ENCODE measurements at regions not wholly inside any gene's neighbourhood (a gene's known extent, or its start where the extent isn't known, plus 50 kb on each side); places are given as distances from the start of the nearest gene placed in this dataset.

- TF ChIP-seq CTCF (IDR thresholded peaks at IDR 0.05; ENCODE audit: low read depth, low read length) (no peak), MAX (IDR thresholded peaks at IDR 0.05; ENCODE audit: low read depth, low read length) (no peak), POLR2A (IDR thresholded peaks at IDR 0.05; ENCODE audit: extremely low read depth, insufficient read length) (no peak), MYC (IDR thresholded peaks at IDR 0.05; ENCODE audit: low read depth, low read length) (no peak)
- no peak overlapping the region for H3K4me3 ChIP-seq (ENCODE audit: low read depth, low read length)
- peak; percentile 21 for DNase-seq (ENCODE audit: low read depth)
These were observed 304.0 kb upstream of the KLF4 start for GRCh38 chr9:107793541-107793940.

GRCh38 chr9:107792596-107792995 is 303.0 kb upstream of the KLF4 start:
- TF ChIP-seq MAX (IDR thresholded peaks at IDR 0.05; ENCODE audit: low read depth, low read length), result no peak
- no peak for TF ChIP-seq POLR2A (IDR thresholded peaks at IDR 0.05; ENCODE audit: extremely low read depth, insufficient read length)
- no peak for TF ChIP-seq MYC (IDR thresholded peaks at IDR 0.05; ENCODE audit: low read depth, low read length)
- TF ChIP-seq CTCF (IDR thresholded peaks at IDR 0.05; ENCODE audit: low read depth, low read length), result no peak
- H3K4me3 ChIP-seq (ENCODE audit: low read depth, low read length), result no peak overlapping the region
- no peak for DNase-seq (ENCODE audit: low read depth)

- H3K4me3 ChIP-seq (ENCODE audit: low read depth, low read length), result no peak overlapping the region
- TF ChIP-seq POLR2A (IDR thresholded peaks at IDR 0.05; ENCODE audit: extremely low read depth, insufficient read length), result no peak
- no peak for TF ChIP-seq MAX (IDR thresholded peaks at IDR 0.05; ENCODE audit: low read depth, low read length)
- no peak for TF ChIP-seq MYC (IDR thresholded peaks at IDR 0.05; ENCODE audit: low read depth, low read length)
- TF ChIP-seq CTCF (IDR thresholded peaks at IDR 0.05; ENCODE audit: low read depth, low read length), result no peak
- no peak for DNase-seq (ENCODE audit: low read depth)
These were observed 302.4 kb upstream of the KLF4 start for GRCh38 chr9:107792006-107792405.

- no peak for DNase-seq (ENCODE audit: low read depth)
- no peak for TF ChIP-seq MAX (IDR thresholded peaks at IDR 0.05; ENCODE audit: low read depth, low read length)
- H3K4me3 ChIP-seq (ENCODE audit: low read depth, low read length), result no peak overlapping the region
These were observed 299.6 kb upstream of the KLF4 start for GRCh38 chr9:107789001-107789700.

- DNase-seq (ENCODE audit: low read depth), result no peak
- H3K4me3 ChIP-seq (ENCODE audit: low read depth, low read length), result no peak overlapping the region
- TF ChIP-seq MYC (IDR thresholded peaks at IDR 0.05; ENCODE audit: low read depth, low read length) (no peak), POLR2A (IDR thresholded peaks at IDR 0.05; ENCODE audit: extremely low read depth, insufficient read length) (no peak), MAX (IDR thresholded peaks at IDR 0.05; ENCODE audit: low read depth, low read length) (no peak), CTCF (IDR thresholded peaks at IDR 0.05; ENCODE audit: low read depth, low read length) (no peak)
These were observed 297.0 kb upstream of the KLF4 start for GRCh38 chr9:107786561-107786960.

- H3K4me3 ChIP-seq (ENCODE audit: low read depth, low read length), result no peak overlapping the region
- TF ChIP-seq POLR2A (IDR thresholded peaks at IDR 0.05; ENCODE audit: extremely low read depth, insufficient read length) (no peak), MAX (IDR thresholded peaks at IDR 0.05; ENCODE audit: low read depth, low read length) (no peak), MYC (IDR thresholded peaks at IDR 0.05; ENCODE audit: low read depth, low read length) (no peak), CTCF (IDR thresholded peaks at IDR 0.05; ENCODE audit: low read depth, low read length) (no peak)
- peak; percentile 66 for DNase-seq (ENCODE audit: low read depth)
These were observed 294.8 kb upstream of the KLF4 start for GRCh38 chr9:107784235-107784958.
